22Rv1 (cell line): ENCODE measurements at regions not wholly inside any gene's neighbourhood (a gene's known extent, or its start where the extent isn't known, plus 50 kb on each side); places are given as distances from the start of the nearest gene placed in this dataset.

Experiments
- CTCF ChIP-seq: fragments of 450-650 bp; IDR thresholded peaks from 2 replicates; pipeline ENCODE4 v1.5.1; 2017; ENCODE audit warnings: mild to moderate bottlenecking
- ZFX ChIP-seq: fragments of 450-650 bp; IDR thresholded peaks from 2 replicates; pipeline ENCODE4 v1.6.1; 2017; ENCODE audit warnings: antibody characterized with exemption, borderline replicate concordance

GRCh38 chr1:199736646-199737045 is 290.9 kb upstream of the NR5A2 start:
- no peak for TF ChIP-seq CTCF
- no peak for TF ChIP-seq ZFX
